HL-60 (cell line): ENCODE measurements at regions not wholly inside any gene's neighbourhood (a gene's known extent, or its start where the extent isn't known, plus 50 kb on each side); places are given as distances from the start of the nearest gene placed in this dataset.

Experiments
- GABPA ChIP-seq: IDR thresholded peaks from 2 replicates; pipeline ENCODE4 v1.6.1; 2012; ENCODE audit warnings: low read depth
- POLR2AphosphoS5 ChIP-seq: IDR thresholded peaks from 2 replicates; pipeline ENCODE4 v1.6.1; 2012; ENCODE audit warnings: low read depth
- SPI1 ChIP-seq: IDR thresholded peaks from 2 replicates; pipeline ENCODE4 v1.6.1; 2012; ENCODE audit warnings: low read depth, mild to moderate bottlenecking, borderline replicate concordance
- TF ChIP-seq, protein P1 (sequence below): IDR thresholded peaks from one replicate; pipeline ENCODE4 v1.5.1; 2011; ENCODE audit warnings: low read length, control low read depth, inconsistent platforms; ENCODE audit not compliant: insufficient read depth

- TF ChIP-seq, protein P1, sequence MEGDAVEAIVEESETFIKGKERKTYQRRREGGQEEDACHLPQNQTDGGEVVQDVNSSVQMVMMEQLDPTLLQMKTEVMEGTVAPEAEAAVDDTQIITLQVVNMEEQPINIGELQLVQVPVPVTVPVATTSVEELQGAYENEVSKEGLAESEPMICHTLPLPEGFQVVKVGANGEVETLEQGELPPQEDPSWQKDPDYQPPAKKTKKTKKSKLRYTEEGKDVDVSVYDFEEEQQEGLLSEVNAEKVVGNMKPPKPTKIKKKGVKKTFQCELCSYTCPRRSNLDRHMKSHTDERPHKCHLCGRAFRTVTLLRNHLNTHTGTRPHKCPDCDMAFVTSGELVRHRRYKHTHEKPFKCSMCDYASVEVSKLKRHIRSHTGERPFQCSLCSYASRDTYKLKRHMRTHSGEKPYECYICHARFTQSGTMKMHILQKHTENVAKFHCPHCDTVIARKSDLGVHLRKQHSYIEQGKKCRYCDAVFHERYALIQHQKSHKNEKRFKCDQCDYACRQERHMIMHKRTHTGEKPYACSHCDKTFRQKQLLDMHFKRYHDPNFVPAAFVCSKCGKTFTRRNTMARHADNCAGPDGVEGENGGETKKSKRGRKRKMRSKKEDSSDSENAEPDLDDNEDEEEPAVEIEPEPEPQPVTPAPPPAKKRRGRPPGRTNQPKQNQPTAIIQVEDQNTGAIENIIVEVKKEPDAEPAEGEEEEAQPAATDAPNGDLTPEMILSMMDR: no peak
- no peak for TF ChIP-seq GABPA
- no peak for TF ChIP-seq POLR2AphosphoS5
- TF ChIP-seq SPI1: no peak
Measured at GRCh38 chr1:184893695-184894094, 80.6 kb downstream of the NIBAN1 start.
